ENCODE measurements at regions not wholly inside any gene's neighbourhood (a gene's known extent, or its start where the extent isn't known, plus 50 kb on each side); places are given as distances from the start of the nearest gene placed in this dataset.

DNA sequence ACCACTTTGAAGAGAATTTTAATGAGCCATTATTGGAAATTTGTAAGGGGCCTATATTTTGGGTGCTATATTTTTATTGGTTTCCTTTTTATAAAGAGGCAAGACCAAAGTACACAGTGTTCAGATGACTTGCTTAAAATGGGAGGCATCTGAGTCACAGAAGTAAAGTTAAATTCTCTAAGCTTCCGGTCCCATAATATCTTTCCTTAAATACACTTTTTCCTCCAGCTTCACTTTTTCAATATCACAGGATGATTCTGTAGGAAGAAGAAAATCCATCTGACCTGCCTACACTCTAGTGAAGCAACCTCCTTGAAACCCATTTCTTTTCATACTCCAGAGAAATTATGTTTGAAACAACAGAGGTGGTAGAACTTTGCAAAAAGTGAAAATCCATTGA is 274.0 kb downstream of the PIK3R1 start:
- no peak for DNase-seq

GRCh38 chr5:68490406-68490805 is 274.9 kb downstream of the PIK3R1 start:
- no peak for DNase-seq

GRCh38 chr5:68494771-68495170 is 279.2 kb downstream of the PIK3R1 start:
- no peak for DNase-seq

DNA sequence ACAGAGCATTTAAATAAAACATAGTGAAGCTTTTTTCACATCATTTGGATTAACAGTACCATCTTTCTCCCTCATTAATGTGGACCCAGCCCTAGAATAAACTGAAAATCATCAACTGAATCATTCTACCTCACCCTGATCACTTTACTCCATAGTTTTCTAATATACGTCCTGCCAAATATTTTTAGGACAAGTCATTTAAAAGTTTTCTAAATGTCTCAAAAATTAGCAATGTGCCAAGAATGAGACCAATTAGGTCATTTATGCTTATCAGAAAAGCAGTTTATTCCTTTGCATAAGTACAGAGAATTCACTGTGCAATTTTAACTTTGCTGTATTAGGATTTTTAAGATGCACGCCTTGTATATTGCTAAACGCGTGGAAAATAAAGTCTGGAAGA is 284.4 kb downstream of the PIK3R1 start:
- DNase-seq: no peak

DNA sequence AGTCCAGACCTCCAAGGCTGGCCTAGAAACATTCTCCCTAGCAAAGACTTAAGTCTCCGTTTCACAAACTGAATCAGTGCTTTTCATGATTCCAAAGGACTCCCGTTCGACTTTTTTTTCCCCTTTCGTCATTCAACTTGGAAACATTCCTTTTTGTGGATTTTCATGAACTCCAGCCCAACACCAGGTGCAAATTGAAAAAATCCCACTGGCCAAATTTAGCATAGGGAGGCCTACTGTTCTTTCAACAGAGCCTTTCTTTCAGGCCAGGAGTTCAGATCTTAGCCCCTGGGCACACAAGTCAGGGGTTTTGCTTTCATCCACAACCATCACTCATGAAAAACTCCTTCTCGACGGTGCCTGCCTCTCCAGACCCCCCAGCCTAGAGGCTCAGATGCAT is 285.3 kb downstream of the PIK3R1 start:
- no peak for DNase-seq

GRCh38 chr5:68502531-68502930 is 287.0 kb downstream of the PIK3R1 start:
- DNase-seq: no peak

DNA sequence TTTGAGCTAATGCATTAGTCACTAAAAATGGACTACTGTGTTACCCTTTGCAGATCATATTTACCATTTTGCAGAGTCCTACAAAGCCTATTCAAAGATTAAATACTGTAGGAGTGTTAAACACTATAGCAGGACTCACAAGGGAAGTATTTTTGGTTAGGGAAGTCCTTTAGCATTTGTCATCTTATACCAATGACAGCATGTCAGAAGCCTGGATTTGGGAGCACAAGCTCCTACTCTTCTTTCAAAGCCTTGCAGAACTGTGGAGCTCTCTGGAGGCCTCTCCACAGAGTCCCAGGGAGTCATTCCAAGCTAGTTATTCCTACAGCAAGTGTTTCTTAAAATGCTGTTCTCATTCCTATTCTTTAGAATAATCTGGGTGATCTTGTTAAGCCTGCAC is 288.8 kb downstream of the PIK3R1 start:
- DNase-seq: no peak

- no peak for DNase-seq
These were observed 290.6 kb downstream of the PIK3R1 start for GRCh38 chr5:68505917-68506860.

- no peak for DNase-seq
These were observed 300.0 kb downstream of the PIK3R1 start for GRCh38 chr5:68515514-68515913.

DNA sequence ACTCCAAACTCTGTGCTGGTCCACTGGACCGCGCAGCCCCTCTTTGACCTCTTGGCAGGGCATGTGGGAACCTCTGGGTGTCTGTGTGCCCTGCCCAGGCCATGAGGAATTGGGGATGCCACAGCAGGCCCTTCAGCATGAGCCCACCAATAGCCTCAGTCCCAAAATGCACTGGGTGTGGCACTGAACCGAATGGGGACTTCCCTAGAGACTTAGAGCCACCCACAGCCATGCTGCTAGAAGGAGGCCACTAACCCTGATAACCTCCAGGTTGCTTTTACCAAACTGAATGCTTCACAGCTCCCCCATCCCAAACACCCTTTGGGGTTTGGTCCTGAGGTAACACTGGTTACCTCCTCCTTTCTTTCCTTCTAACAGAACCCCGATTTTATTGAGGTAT is 302.7 kb downstream of the PIK3R1 start:
- DNase-seq: no peak

DNA sequence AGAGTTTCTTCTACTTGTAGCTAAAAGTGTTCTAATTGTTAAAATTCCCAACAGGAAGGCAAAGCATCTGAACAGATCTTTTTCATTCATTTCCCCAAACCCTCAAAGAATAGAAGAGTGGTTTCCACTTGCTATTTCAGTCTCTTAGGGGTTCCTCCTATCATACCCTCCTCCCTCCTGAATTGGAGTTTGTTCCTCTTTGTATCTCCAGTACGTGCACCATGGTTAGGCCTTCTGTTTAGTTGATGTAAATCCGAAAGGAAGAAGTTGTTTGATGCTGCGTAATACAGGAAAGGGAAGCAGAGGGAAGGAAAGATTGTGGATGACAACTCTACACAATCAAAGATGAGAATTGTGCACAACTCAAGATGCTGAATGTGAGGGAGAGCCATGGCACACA is 303.6 kb downstream of the PIK3R1 start:
- DNase-seq: no peak

DNA sequence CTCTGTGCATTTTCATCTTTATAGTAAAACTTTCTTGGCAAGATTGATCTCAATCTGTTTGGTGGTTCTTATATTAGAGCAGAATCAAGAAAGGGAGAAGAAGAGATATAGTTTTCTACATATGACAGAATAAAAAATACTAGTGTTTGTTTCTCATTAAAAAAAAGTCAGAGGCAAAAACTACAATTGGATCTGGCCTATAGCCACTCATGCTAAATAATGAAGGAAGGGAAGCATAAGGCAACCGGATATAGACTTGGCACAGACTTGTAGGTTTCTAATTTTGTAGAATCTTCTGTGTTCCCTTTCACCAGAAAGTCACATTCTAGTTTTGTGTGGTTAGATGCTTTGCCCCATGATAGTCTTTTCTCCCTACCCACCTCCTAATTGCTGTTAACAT is 306.2 kb downstream of the PIK3R1 start:
- no peak for DNase-seq

DNA sequence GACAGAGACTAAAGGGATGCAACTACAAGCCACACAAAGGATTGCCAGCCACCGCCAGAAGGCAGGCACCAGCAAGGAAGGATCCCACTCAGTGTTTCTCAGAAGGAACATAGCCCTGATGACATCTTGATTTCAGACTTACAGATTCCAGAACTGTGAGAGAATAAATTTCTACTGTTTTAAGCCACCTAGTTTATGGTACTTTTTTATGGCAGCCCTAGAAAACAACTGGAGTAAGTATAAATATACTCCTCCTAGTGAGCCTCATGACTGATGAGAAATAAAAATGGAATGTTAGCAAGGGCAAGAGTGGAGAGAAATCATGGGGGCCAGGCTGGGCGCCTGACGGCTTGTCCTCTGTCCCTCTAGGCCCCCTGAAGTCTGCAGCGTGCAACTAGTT is 307.3 kb downstream of the PIK3R1 start:
- DNase-seq: no peak

DNA sequence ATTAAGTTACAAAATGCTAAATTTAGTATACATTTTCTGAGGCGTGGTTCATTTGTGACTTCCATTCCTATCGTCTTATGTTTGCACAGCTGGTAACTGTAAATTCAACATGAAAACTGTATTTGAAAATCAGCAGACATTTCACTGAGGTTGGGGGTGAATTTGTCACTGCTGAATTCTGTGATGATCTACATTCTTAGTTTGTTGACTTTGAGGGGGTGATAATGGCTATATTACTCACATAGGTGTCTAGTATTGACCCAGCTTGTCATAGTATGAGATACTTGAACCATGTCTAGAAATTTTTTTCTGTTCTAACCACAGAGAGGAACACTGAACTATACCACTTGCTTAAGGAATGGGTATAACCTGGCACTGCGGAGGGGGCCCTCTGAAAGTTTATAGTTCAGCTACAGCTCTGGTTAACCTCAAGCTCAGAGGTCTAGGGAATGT is 313.3 kb downstream of the PIK3R1 start:
- DNase-seq: no peak

DNA sequence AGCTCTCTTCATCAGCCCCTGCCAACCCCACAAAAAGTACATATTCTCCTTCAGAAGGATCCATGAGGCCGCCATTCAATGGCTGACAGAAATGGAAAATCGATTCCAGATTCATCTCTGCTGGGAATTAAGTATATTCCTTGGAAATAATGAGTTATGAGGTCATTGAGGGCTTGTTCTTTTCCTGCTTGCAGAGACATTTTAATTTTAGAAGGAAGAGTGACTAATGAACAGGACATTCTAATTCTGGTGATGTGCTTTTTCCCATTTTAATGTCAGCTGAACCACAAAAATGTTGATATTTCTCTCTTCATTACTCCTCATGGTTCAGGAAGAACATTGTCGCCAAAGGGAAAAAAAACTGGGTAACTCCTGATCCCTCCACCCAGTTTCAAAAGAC is 314.0 kb downstream of the PIK3R1 start:
- no peak for DNase-seq

GRCh38 chr5:68531970-68532369 is 316.4 kb downstream of the PIK3R1 start:
- no peak for DNase-seq

DNA sequence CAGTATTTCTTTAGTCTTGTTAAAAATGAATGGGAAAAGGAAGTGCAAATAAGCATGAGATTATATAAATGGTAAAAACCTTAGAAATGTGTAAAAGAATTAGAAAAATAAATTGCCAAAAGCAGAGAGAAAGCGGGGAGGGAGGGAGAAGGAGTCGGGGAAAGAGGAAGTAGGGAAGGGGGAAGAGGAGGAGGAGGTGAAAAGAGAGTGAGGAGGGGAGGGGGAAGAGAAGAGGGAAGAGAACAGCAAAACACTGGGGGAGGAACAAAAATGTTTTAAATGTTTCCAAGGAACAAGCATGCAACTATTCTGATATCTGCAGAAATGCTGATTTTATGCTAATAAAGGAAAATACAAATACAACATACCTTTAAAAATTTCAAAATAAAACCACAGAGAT is 317.5 kb downstream of the PIK3R1 start:
- no peak for DNase-seq

DNA sequence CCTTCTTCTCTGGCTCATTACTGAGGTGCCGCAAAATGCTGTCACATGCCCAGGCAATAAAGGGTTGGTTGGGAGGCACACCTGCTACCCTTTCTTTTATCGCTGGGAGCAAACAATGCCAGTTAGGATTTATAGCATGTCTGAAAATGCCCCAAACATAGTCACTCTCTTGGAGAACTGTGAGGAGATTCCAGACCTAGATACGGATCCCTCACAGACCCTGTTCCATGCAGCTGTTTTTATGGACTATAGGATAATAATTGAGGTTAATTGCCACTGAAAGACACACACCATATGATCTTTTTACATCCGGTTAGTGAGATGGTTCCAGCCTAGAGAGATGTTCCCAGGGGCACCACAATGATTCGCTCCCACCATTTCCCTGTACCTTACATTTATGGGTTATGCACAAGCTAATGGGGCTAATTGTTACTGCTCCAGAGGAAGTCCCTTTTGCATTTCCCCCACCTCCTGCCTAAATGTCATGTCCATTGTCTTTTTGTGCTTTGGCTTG is 318.1 kb downstream of the PIK3R1 start:
- DNase-seq: no peak

- DNase-seq: no peak
These were observed 318.8 kb downstream of the PIK3R1 start for GRCh38 chr5:68534131-68534940.

- no peak for DNase-seq
These were observed 319.5 kb downstream of the PIK3R1 start for GRCh38 chr5:68534956-68535520.

DNA sequence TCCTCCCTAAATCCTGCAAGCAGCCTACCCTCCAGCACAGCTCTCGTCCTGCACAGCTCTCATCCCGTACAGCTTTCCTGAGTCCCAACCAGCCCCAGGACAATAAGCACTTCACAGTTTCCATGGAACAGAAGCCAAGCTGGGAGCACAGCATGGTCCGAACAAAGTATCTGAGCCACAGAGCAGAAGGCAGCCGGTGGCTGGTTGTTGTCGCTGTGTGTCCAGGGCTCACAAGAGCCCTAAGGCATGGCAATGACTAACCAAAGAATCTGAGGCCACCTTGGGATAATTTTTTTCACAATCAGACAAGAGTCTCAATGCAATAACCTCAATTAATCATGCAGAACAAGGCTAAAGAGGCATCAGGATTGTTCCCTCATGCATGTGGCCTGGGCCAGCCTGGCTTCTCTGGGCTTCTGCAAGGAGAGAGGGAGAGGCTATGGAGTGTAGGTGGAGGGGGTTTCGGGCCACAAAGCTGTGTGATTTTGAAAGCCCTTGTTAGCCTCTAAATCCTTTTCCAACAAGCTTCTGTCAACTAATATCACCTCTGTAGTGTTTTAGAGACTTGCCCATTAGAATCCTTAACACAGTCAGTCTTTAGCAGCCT is 323.4 kb downstream of the PIK3R1 start:
- DNase-seq: no peak

DNA sequence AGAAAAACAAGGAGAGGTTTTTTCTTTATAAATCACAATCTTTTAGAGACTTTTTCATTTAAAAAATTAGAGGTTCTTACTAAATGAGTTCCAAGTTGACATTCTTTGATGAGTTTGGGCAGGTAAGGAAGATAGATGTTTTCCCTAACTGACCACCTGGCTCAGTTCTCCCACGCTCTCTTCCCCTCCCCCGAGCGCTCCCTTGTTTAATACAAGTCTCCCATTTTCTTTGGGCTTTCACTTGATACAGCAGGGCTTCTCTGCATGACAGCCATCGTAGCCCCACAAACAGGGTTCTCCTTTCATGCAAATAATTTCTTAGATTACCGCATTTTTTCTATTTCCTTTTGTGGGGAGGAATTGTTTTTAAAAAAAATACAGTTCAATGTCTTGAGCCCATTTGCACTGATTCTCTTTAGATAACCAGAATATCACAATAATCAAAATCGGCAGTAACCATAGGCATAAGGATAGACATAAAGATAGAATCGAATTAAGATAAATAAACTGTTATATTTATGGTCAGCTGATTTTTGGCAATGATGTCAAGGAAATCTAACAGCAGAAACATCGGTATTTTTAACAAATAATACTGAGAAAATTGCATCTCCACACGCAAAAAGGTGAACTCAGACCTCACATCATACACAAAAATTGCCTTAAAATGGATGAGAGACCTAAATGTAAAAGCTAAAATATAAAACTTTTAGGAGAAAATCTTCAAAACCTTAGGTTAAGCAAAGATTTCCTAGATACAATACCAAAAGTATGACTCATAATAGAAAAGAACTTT is 325.4 kb downstream of the PIK3R1 start:
- DNase-seq: no peak

Data from activated CD8-positive, alpha-beta memory T cell treated with anti-CD3 and anti-CD28 coated beads for 24 hours (primary cell).